ENCODE measurements at regions not wholly inside any gene's neighbourhood (a gene's known extent, or its start where the extent isn't known, plus 50 kb on each side); places are given as distances from the start of the nearest gene placed in this dataset.

DNA sequence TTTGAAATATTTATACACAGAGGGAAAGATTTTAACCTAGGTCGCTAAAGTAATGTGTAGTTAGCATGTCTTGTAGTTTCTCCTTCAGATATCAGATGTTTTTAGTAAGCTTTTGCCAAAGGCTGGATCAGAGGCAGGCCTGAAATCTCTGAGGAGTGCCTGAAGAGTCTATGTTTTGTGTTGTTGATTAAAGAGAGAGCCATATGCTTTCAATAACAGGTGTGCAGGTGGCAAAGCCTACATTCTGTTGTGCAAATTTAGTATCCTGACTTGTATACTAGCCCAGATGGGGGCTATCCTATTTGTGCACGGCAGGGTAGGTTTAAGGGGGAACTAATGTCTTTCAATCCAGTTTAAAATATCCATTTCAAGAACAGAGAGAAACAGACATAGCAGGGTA lies 167.1 kb upstream of the ATXN1 start:
- TF ChIP-seq, protein P1, sequence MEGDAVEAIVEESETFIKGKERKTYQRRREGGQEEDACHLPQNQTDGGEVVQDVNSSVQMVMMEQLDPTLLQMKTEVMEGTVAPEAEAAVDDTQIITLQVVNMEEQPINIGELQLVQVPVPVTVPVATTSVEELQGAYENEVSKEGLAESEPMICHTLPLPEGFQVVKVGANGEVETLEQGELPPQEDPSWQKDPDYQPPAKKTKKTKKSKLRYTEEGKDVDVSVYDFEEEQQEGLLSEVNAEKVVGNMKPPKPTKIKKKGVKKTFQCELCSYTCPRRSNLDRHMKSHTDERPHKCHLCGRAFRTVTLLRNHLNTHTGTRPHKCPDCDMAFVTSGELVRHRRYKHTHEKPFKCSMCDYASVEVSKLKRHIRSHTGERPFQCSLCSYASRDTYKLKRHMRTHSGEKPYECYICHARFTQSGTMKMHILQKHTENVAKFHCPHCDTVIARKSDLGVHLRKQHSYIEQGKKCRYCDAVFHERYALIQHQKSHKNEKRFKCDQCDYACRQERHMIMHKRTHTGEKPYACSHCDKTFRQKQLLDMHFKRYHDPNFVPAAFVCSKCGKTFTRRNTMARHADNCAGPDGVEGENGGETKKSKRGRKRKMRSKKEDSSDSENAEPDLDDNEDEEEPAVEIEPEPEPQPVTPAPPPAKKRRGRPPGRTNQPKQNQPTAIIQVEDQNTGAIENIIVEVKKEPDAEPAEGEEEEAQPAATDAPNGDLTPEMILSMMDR (IDR thresholded peaks at IDR 0.05) = no peak
- no peak for TF ChIP-seq POLR2A (IDR thresholded peaks at IDR 0.05)
- no peak for TF ChIP-seq POLR2AphosphoS5 (IDR thresholded peaks at IDR 0.05)
- no peak for TF ChIP-seq EP300 (IDR thresholded peaks at IDR 0.05)
